ENCODE measurements at regions not wholly inside any gene's neighbourhood (a gene's known extent, or its start where the extent isn't known, plus 50 kb on each side); places are given as distances from the start of the nearest gene placed in this dataset.

DNA sequence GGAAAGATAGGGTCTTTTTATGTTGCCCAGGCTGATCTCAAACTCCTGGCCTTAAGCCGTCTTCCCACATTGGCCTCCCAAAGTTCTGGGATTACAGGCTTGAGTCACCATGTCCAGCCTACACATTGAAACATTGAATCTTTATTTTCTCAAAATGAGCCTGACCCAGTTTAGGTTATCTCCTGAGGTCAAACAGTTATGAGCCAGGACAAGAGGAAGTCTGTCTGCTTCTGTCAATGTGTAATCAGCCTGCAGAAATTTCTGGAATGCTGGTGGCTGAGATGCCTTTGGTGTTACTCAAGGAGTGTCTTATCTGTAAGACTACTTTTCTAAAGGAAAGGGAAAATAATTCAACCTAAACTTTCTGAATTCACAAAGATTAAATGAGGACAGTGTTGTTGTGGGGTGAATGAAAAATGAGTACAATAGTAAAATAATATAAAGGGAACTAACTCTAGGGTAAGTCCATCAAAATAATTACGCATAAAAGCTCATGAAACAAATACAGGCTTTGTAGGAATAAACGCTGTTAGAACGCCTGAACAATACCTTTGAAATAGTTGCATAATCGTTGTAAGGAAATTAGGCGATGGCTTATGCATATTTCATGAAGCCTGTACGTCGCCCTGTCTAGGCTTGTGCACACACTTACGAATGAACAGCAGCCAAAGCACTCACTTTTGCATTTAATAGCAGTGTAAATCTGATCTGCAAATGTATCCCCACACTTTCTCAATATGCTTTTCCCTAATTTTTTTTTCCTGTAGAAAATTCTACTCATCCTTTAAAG is 260.8 kb downstream of the RDH14 start:
- no peak for TF ChIP-seq FOXK2 (IDR thresholded peaks at IDR 0.05)
- no peak for TF ChIP-seq ARNT (IDR thresholded peaks at IDR 0.05)
- no peak for TF ChIP-seq FOXM1 (IDR thresholded peaks at IDR 0.05; ENCODE audit: borderline replicate concordance)
- no peak for TF ChIP-seq SP1 (IDR thresholded peaks at IDR 0.05)
- no peak for TF ChIP-seq ZNF384 (IDR thresholded peaks at IDR 0.05)
